WTC11 (cell line): ENCODE measurements at regions not wholly inside any gene's neighbourhood (a gene's known extent, or its start where the extent isn't known, plus 50 kb on each side); places are given as distances from the start of the nearest gene placed in this dataset.

Experiments
- CBFB ChIP-seq: sonication (generic); formaldehyde crosslinking; IDR thresholded peaks from 2 replicates; pipeline ENCODE4 v1.8.1; 2022; ENCODE audit warnings: mild to moderate bottlenecking, low read depth, missing genetic modification reagents
- CTCF ChIP-seq: fragments of 200-600 bp; IDR thresholded peaks from 2 replicates; pipeline ENCODE4 v1.8.0; 2022; ENCODE audit warnings: antibody characterized with exemption
- KAT7 ChIP-seq: sonication (generic); formaldehyde crosslinking; IDR thresholded peaks from 2 replicates; pipeline ENCODE4 v1.8.1; 2023; ENCODE audit warnings: missing genetic modification reagents, mild to moderate bottlenecking, borderline replicate concordance
- MLX ChIP-seq: sonication (generic); formaldehyde crosslinking; IDR thresholded peaks from 2 replicates; pipeline ENCODE4 v1.8.1; 2023; ENCODE audit warnings: mild to moderate bottlenecking, missing genetic modification reagents, moderate library complexity
- MXD4 ChIP-seq: fragments of 250-450 bp; sonication (Bioruptor Pico); IDR thresholded peaks from 2 replicates; pipeline ENCODE4 v1.8.0; 2021; ENCODE audit warnings: mild to moderate bottlenecking, moderate library complexity, borderline replicate concordance
- NFE2L1 ChIP-seq: sonication (generic); formaldehyde crosslinking; IDR thresholded peaks from 2 replicates; pipeline ENCODE4 v1.8.1; 2023; ENCODE audit warnings: missing genetic modification reagents
- ZNF317 ChIP-seq: sonication (generic); formaldehyde crosslinking; IDR thresholded peaks from 2 replicates; pipeline ENCODE4 v1.8.1; 2023; ENCODE audit warnings: low read depth, mild to moderate bottlenecking, moderate library complexity, missing genetic modification reagents, borderline replicate concordance
- TF ChIP-seq, protein P1 (sequence below): sonication (generic); formaldehyde crosslinking; IDR thresholded peaks from 2 replicates; pipeline ENCODE4 v1.8.0; 2022; ENCODE audit warnings: mild to moderate bottlenecking, missing genetic modification reagents
- TF ChIP-seq, protein P2 (sequence below): sonication (generic); formaldehyde crosslinking; IDR thresholded peaks from 2 replicates; pipeline ENCODE4 v1.8.1; 2023; ENCODE audit warnings: mild to moderate bottlenecking, missing genetic modification reagents, borderline replicate concordance
- TF ChIP-seq, protein P3 (sequence below): sonication (generic); formaldehyde crosslinking; IDR thresholded peaks from 2 replicates; pipeline ENCODE4 v1.8.1; 2022; ENCODE audit warnings: low read depth, missing genetic modification reagents, borderline replicate concordance

DNA sequence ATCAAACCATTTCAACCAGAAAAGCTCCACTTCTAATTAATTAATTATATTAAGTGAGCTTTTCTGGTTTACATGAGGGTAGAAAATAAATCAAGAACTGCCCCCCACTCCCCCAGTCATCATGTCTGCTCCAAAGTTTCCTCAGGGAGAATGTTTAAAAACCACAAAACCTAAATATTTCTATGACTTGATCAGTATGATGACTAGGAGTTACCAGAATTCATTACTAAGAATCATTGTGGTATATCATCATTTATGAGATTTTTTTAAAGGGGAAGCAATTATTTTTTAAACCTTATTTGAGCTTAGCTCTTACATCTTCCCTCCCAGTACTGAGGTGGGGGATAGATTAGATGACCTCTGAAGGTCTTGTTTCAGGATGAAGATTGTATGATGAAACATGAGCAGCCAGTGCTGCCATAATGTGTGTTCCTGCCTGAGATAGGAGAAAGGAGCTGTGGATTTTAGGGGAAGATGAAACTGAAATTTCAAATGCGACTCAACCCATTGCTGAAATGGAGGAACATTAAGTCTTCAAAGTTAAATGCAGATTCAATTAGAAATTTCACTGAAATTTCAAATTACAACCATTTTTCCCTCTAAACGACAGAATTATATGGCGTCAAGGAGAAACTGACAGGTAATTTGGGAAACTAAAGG lies 401.3 kb upstream of the CADM1 start:
- TF ChIP-seq, protein P1, sequence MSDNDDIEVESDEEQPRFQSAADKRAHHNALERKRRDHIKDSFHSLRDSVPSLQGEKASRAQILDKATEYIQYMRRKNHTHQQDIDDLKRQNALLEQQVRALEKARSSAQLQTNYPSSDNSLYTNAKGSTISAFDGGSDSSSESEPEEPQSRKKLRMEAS: no peak
- TF ChIP-seq NFE2L1 (no peak), CTCF (no peak), ZNF317 (CRISPR knock-in tag) (no peak), KAT7 (CRISPR knock-in tag) (no peak), MXD4 (CRISPR knock-in tag) (no peak), CBFB (CRISPR knock-in tag) (no peak), MLX (CRISPR knock-in tag) (no peak)
- TF ChIP-seq, protein P2, sequence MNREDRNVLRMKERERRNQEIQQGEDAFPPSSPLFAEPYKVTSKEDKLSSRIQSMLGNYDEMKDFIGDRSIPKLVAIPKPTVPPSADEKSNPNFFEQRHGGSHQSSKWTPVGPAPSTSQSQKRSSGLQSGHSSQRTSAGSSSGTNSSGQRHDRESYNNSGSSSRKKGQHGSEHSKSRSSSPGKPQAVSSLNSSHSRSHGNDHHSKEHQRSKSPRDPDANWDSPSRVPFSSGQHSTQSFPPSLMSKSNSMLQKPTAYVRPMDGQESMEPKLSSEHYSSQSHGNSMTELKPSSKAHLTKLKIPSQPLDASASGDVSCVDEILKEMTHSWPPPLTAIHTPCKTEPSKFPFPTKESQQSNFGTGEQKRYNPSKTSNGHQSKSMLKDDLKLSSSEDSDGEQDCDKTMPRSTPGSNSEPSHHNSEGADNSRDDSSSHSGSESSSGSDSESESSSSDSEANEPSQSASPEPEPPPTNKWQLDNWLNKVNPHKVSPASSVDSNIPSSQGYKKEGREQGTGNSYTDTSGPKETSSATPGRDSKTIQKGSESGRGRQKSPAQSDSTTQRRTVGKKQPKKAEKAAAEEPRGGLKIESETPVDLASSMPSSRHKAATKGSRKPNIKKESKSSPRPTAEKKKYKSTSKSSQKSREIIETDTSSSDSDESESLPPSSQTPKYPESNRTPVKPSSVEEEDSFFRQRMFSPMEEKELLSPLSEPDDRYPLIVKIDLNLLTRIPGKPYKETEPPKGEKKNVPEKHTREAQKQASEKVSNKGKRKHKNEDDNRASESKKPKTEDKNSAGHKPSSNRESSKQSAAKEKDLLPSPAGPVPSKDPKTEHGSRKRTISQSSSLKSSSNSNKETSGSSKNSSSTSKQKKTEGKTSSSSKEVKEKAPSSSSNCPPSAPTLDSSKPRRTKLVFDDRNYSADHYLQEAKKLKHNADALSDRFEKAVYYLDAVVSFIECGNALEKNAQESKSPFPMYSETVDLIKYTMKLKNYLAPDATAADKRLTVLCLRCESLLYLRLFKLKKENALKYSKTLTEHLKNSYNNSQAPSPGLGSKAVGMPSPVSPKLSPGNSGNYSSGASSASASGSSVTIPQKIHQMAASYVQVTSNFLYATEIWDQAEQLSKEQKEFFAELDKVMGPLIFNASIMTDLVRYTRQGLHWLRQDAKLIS (CRISPR knock-in tag): no peak
- TF ChIP-seq, protein P3, sequence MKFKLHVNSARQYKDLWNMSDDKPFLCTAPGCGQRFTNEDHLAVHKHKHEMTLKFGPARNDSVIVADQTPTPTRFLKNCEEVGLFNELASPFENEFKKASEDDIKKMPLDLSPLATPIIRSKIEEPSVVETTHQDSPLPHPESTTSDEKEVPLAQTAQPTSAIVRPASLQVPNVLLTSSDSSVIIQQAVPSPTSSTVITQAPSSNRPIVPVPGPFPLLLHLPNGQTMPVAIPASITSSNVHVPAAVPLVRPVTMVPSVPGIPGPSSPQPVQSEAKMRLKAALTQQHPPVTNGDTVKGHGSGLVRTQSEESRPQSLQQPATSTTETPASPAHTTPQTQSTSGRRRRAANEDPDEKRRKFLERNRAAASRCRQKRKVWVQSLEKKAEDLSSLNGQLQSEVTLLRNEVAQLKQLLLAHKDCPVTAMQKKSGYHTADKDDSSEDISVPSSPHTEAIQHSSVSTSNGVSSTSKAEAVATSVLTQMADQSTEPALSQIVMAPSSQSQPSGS (CRISPR knock-in tag): no peak
